Neural cell (in vitro differentiated cells): ENCODE measurements at regions not wholly inside any gene's neighbourhood (a gene's known extent, or its start where the extent isn't known, plus 50 kb on each side); places are given as distances from the start of the nearest gene placed in this dataset.

ENCODE experiments used
- H2AFZ ChIP-seq: fragments of 200-600, 300-800 bp; sonication (generic), shearing (Covaris generic); 2 replicates; pipeline ENCODE4 v1.6.0; 2014; ENCODE audit warnings: low read depth, mild to moderate bottlenecking, antibody characterized with exemption, low read length, moderate library complexity
- H3F3A ChIP-seq: fragments of 200-600 bp; shearing (Covaris generic); 2 replicates; pipeline ENCODE4 v1.6.1; 2016; ENCODE audit warnings: mild to moderate bottlenecking, moderate library complexity, mixed read lengths, antibody characterized with exemption, low read length; ENCODE audit not compliant: insufficient read depth, poor library complexity, severe bottlenecking
- H3K27ac ChIP-seq: fragments of 200-600, 300-800 bp; sonication (generic), shearing (Covaris generic); 2 replicates; pipeline ENCODE4 v1.5.1; 2014; ENCODE audit warnings: mild to moderate bottlenecking, low read length, moderate library complexity
- H3K27me3 ChIP-seq: fragments of 300-800, 200-600 bp; sonication (generic), shearing (Covaris generic); 2 replicates; pipeline ENCODE4 v1.6.0; 2014; ENCODE audit warnings: mild to moderate bottlenecking, low read depth, low read length, moderate library complexity; ENCODE audit not compliant: insufficient read depth
- H3K36me3 ChIP-seq: fragments of 300-800, 200-600 bp; sonication (generic), shearing (Covaris generic); 2 replicates; pipeline ENCODE4 v1.5.1; 2014; ENCODE audit warnings: mild to moderate bottlenecking, antibody characterized with exemption, low read length, moderate library complexity; ENCODE audit not compliant: insufficient read depth
- H3K4me2 ChIP-seq: fragments of 300-800, 200-600 bp; sonication (generic), shearing (Covaris generic); 2 replicates; pipeline ENCODE4 v1.6.0; 2014; ENCODE audit warnings: mild to moderate bottlenecking, low read length
- H3K4me3 ChIP-seq: fragments of 300-800, 200-600 bp; sonication (generic), shearing (Covaris generic); 2 replicates; pipeline ENCODE4 v1.5.1; 2014; ENCODE audit warnings: mild to moderate bottlenecking, low read length, moderate library complexity
- H3K79me2 ChIP-seq: fragments of 200-600 bp; shearing (Covaris generic); replicated peaks from 2 replicates; pipeline ENCODE4 v1.6.0; 2014; ENCODE audit warnings: mild to moderate bottlenecking, low read length, moderate library complexity; ENCODE audit not compliant: insufficient read depth
- H3K9ac ChIP-seq: fragments of 300-800, 200-600 bp; sonication (generic), shearing (Covaris generic); 2 replicates; pipeline ENCODE4 v1.6.1; 2016; ENCODE audit warnings: mild to moderate bottlenecking, low read length, mixed read lengths
- H3K9me2 ChIP-seq: fragments of 200-600 bp; shearing (Covaris generic); 2 replicates; pipeline ENCODE4 v1.6.1; 2016; ENCODE audit warnings: mild to moderate bottlenecking, low read length, mixed read lengths; ENCODE audit not compliant: insufficient read depth
- H3K9me3 ChIP-seq: fragments of 200-600, 300-800 bp; sonication (generic), shearing (Covaris generic); 2 replicates; pipeline ENCODE4 v1.6.1; 2016; ENCODE audit warnings: mild to moderate bottlenecking, mixed run types, low read length, moderate library complexity, mixed read lengths
- H4K20me1 ChIP-seq: fragments of 200-600 bp; shearing (Covaris generic); 2 replicates; pipeline ENCODE4 v1.6.1; 2016; ENCODE audit warnings: mild to moderate bottlenecking, mixed run types; ENCODE audit not compliant: insufficient read depth
- CTCF ChIP-seq: fragments of 450-650 bp; IDR thresholded peaks from 2 replicates; pipeline ENCODE4 v1.5.1; 2014; ENCODE audit warnings: antibody characterized with exemption, mild to moderate bottlenecking, moderate library complexity; ENCODE audit not compliant: poor library complexity, severe bottlenecking
- EP300 ChIP-seq: fragments of 450-650 bp; conservative IDR thresholded peaks from 2 replicates; pipeline ENCODE4 v1.6.1; 2014; ENCODE audit warnings: antibody characterized with exemption, mild to moderate bottlenecking, moderate library complexity; ENCODE audit not compliant: poor library complexity, severe bottlenecking
- EZH2 ChIP-seq: fragments of 200-600, 300-800 bp; shearing (Covaris generic), sonication (generic); IDR thresholded peaks from 2 replicates; pipeline ENCODE4 v1.6.1; 2014; ENCODE audit warnings: antibody characterized with exemption, low read length, borderline replicate concordance, mild to moderate bottlenecking; ENCODE audit not compliant: insufficient read depth, poor library complexity, severe bottlenecking
- MXI1 ChIP-seq: fragments of 450-650 bp; conservative IDR thresholded peaks from 2 replicates; pipeline ENCODE4 v1.6.1; 2014; ENCODE audit warnings: antibody characterized with exemption, mild to moderate bottlenecking; ENCODE audit not compliant: poor library complexity, severe bottlenecking
- POLR2AphosphoS5 ChIP-seq: IDR thresholded peaks from 2 replicates; pipeline ENCODE4 v1.6.1; 2012
- RAD21 ChIP-seq: fragments of 450-650 bp; conservative IDR thresholded peaks from 2 replicates; pipeline ENCODE4 v1.6.1; 2014; ENCODE audit warnings: antibody characterized with exemption, mild to moderate bottlenecking, moderate library complexity
- SMC3 ChIP-seq: fragments of 450-650 bp; conservative IDR thresholded peaks from 2 replicates; pipeline ENCODE4 v1.6.1; 2014; ENCODE audit warnings: antibody characterized with exemption, mild to moderate bottlenecking, moderate library complexity; ENCODE audit not compliant: poor library complexity
- TAF1 ChIP-seq: IDR thresholded peaks from 2 replicates; pipeline ENCODE4 v1.6.1; 2012; ENCODE audit warnings: low read depth
- TF ChIP-seq, protein P1 (sequence below): IDR thresholded peaks from 2 replicates; pipeline ENCODE4 v1.6.1; 2012; ENCODE audit warnings: borderline replicate concordance

- Histone ChIP-seq H4K20me1 (no peaks in the 10 kb centered on the region), H3F3A (no peaks in the 10 kb centered on the region), H3K9ac (no peak overlapping the region), H3K4me3 (no peak overlapping the region), H3K79me2 (no peaks in the 10 kb centered on the region), H3K9me3 (no peaks in the 10 kb centered on the region), H3K4me2 (no peak overlapping the region), H3K9me2 (no peaks in the 10 kb centered on the region), H3K27ac (no peak overlapping the region), H2AFZ (no peak overlapping the region), H3K27me3 (no peaks in the 10 kb centered on the region), H3K36me3 (no peaks in the 10 kb centered on the region)
- no peak for TF ChIP-seq RAD21
These were observed 101.2 kb upstream of the ATF7IP start for GRCh38 chr12:14264316-14264715.

DNA sequence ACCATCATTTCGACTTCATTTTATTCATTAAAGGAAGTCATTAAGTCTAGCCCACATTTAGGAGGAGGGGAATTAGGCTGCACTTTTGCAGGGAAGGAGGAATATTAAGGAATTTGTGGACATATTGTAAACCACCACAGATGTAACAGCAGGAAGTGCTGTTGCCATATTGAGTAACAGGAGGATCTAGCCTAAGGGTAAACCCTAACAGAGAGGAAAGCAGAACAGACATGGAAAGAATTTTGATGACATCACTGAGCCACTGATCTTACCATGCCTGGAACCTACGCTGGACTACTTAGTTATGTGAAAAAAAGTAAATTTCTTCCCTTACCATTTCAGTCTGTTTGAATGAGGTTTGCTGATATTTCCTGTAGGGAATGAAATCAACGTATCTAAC lies 100.7 kb upstream of the ATF7IP start:
- no peaks in the 10 kb centered on the region for H3K36me3 ChIP-seq
- no peak overlapping the region for H3K4me3 ChIP-seq
- no peaks in the 10 kb centered on the region for H3K79me2 ChIP-seq
- no peaks in the 10 kb centered on the region for H3K9me3 ChIP-seq
- H3F3A ChIP-seq = no peaks in the 10 kb centered on the region
- no peak overlapping the region for H3K4me2 ChIP-seq
- no peaks in the 10 kb centered on the region for H3K9me2 ChIP-seq
- H4K20me1 ChIP-seq = no peaks in the 10 kb centered on the region
- no peak overlapping the region for H3K9ac ChIP-seq
- no peaks in the 10 kb centered on the region for H3K27me3 ChIP-seq
- H3K27ac ChIP-seq = no peak overlapping the region
- H2AFZ ChIP-seq = no peak overlapping the region
- TF ChIP-seq MXI1 (no peak), POLR2AphosphoS5 (no peak), TAF1 (no peak), EZH2 (no peak), EP300 (no peak)
- TF ChIP-seq, protein P1, sequence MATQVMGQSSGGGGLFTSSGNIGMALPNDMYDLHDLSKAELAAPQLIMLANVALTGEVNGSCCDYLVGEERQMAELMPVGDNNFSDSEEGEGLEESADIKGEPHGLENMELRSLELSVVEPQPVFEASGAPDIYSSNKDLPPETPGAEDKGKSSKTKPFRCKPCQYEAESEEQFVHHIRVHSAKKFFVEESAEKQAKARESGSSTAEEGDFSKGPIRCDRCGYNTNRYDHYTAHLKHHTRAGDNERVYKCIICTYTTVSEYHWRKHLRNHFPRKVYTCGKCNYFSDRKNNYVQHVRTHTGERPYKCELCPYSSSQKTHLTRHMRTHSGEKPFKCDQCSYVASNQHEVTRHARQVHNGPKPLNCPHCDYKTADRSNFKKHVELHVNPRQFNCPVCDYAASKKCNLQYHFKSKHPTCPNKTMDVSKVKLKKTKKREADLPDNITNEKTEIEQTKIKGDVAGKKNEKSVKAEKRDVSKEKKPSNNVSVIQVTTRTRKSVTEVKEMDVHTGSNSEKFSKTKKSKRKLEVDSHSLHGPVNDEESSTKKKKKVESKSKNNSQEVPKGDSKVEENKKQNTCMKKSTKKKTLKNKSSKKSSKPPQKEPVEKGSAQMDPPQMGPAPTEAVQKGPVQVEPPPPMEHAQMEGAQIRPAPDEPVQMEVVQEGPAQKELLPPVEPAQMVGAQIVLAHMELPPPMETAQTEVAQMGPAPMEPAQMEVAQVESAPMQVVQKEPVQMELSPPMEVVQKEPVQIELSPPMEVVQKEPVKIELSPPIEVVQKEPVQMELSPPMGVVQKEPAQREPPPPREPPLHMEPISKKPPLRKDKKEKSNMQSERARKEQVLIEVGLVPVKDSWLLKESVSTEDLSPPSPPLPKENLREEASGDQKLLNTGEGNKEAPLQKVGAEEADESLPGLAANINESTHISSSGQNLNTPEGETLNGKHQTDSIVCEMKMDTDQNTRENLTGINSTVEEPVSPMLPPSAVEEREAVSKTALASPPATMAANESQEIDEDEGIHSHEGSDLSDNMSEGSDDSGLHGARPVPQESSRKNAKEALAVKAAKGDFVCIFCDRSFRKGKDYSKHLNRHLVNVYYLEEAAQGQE = no peak

DNA sequence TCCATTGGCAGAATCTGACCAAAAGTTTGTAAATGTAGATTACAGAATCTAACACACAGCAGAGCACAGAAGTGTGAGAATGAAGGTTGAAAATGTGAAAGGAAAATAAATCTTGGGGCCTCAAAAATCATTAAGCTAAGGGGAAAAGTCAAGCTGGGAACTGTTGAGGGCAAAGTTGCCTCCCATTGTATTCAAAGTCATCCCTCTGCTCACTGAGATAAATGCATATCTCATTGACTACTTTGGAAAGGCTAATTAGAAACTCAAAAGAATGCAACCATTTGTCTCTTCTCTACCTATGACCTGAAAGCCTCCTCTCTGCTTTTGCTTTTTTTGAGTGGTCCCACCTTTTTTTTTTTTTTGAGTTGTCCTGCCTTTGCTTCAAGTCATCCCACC lies 97.4 kb upstream of the ATF7IP start:
- H4K20me1 ChIP-seq = no peaks in the 10 kb centered on the region
- H3K79me2 ChIP-seq = no peaks in the 10 kb centered on the region
- no peaks in the 10 kb centered on the region for H3K27me3 ChIP-seq
- no peaks in the 10 kb centered on the region for H3F3A ChIP-seq
- no peaks in the 10 kb centered on the region for H3K36me3 ChIP-seq
- no peak overlapping the region for H2AFZ ChIP-seq
- no peak overlapping the region for H3K9ac ChIP-seq
- no peak overlapping the region for H3K27ac ChIP-seq
- H3K4me3 ChIP-seq = no peak overlapping the region
- no peaks in the 10 kb centered on the region for H3K9me2 ChIP-seq
- no peaks in the 10 kb centered on the region for H3K9me3 ChIP-seq
- H3K4me2 ChIP-seq = no peak overlapping the region
- TF ChIP-seq EP300 = no peak
- no peak for TF ChIP-seq TAF1
- TF ChIP-seq MXI1 = no peak
- TF ChIP-seq EZH2 = no peak
- TF ChIP-seq POLR2AphosphoS5 = no peak
- no peak for TF ChIP-seq RAD21
- no peak for TF ChIP-seq CTCF
- TF ChIP-seq SMC3 = no peak
- TF ChIP-seq, protein P1 = no peak
